ENCODE measurements at regions not wholly inside any gene's neighbourhood (a gene's known extent, or its start where the extent isn't known, plus 50 kb on each side); places are given as distances from the start of the nearest gene placed in this dataset.

DNA sequence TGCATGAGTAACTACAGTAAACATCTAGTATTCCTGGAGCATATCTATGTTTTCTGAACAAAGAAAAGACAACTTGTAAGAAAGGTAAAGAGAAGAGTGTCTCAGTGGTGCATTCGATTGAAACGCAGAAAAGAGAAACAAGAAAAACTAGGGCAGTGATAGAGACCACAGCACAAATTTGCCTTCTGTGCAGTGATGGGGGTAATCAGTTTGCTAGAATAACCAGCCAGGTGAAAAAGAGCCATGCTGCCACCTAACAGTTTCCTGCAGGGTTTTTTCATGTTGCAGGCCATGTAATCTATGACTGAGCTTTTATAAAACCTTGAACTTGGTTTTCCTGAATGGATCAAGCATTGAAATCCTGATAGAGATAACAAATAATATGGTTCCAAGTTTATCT lies 198.4 kb upstream of the MEF2C start:
- Histone ChIP-seq H3F3A (ENCODE audit: insufficient read depth, low read length, poor library complexity, severe bottlenecking) (no peaks in the 10 kb centered on the region), H3K36me3 (ENCODE audit: insufficient read depth, low read length) (no peaks in the 10 kb centered on the region), H3K27me3 (ENCODE audit: insufficient read depth, low read depth, low read length) (no peaks in the 10 kb centered on the region), H3K9ac (ENCODE audit: low read length) (no peak overlapping the region), H4K20me1 (ENCODE audit: insufficient read depth) (no peaks in the 10 kb centered on the region), H3K27ac (ENCODE audit: low read length) (no peak overlapping the region), H3K4me2 (ENCODE audit: low read length) (no peak overlapping the region), H3K9me3 (ENCODE audit: low read length) (no peaks in the 10 kb centered on the region), H3K79me2 (replicated peaks; ENCODE audit: insufficient read depth, low read length) (no peaks in the 10 kb centered on the region), H3K9me2 (ENCODE audit: insufficient read depth, low read length) (no peaks in the 10 kb centered on the region), H3K4me3 (ENCODE audit: low read length) (no peak overlapping the region), H2AFZ (ENCODE audit: low read depth, low read length) (no peak overlapping the region)
- TF ChIP-seq CTCF (IDR thresholded peaks at IDR 0.05; ENCODE audit: poor library complexity, severe bottlenecking) (no peak), EZH2 (IDR thresholded peaks at IDR 0.05; ENCODE audit: borderline replicate concordance, insufficient read depth, low read length, poor library complexity, severe bottlenecking) (no peak)

DNA sequence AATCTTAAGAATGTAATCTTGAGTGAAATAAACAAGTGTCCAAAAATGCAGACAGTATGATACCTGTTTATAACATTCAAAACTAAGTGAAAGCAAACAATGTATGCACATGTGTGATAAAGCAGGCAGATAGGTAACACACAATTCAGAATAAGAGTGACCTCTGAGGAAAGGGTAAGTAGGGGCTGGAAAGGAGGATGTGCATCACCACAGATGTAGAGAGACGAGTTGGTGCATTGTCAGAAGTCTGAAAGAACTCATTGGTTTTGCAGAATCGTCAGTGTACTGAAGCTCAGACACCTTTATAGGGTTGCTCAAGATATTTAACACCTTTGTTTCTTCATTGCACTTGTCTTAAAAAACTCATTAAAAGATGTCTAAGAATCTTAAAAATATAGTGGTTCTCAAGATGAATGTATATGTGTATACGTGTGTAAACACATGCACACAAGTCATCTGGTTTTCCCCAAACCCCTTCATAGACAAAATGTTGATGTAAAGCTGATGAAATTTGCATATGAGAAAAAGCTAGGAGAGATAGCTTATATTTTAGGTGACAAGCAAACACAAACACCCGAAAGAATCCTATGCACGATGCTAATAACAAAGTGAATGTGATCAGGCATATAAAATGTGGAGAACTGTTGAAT lies 197.6 kb upstream of the MEF2C start:
- no peaks in the 10 kb centered on the region for H3K9me3 ChIP-seq (ENCODE audit: low read length)
- no peak overlapping the region for H2AFZ ChIP-seq (ENCODE audit: low read depth, low read length)
- H3F3A ChIP-seq (ENCODE audit: insufficient read depth, low read length, poor library complexity, severe bottlenecking), result no peaks in the 10 kb centered on the region
- H3K4me2 ChIP-seq (ENCODE audit: low read length), result no peak overlapping the region
- no peaks in the 10 kb centered on the region for H4K20me1 ChIP-seq (ENCODE audit: insufficient read depth)
- no peak overlapping the region for H3K27ac ChIP-seq (ENCODE audit: low read length)
- no peak overlapping the region for H3K9ac ChIP-seq (ENCODE audit: low read length)
- no peaks in the 10 kb centered on the region for H3K9me2 ChIP-seq (ENCODE audit: insufficient read depth, low read length)
- no peak for TF ChIP-seq TAF1 (IDR thresholded peaks at IDR 0.05; ENCODE audit: low read depth)
- no peak for TF ChIP-seq REST (IDR thresholded peaks at IDR 0.05; ENCODE audit: borderline replicate concordance)
- no peak for TF ChIP-seq RAD21 (conservative IDR thresholded peaks at IDR 0.05)
- TF ChIP-seq MXI1 (conservative IDR thresholded peaks at IDR 0.05; ENCODE audit: poor library complexity, severe bottlenecking), result no peak
- TF ChIP-seq SMC3 (conservative IDR thresholded peaks at IDR 0.05; ENCODE audit: poor library complexity), result no peak
- no peak for TF ChIP-seq POLR2AphosphoS5 (IDR thresholded peaks at IDR 0.05)
- no peak for TF ChIP-seq EZH2 (IDR thresholded peaks at IDR 0.05; ENCODE audit: borderline replicate concordance, insufficient read depth, low read length, poor library complexity, severe bottlenecking)
- TF ChIP-seq CTCF (IDR thresholded peaks at IDR 0.05; ENCODE audit: poor library complexity, severe bottlenecking), result no peak
- no peak for TF ChIP-seq EP300 (conservative IDR thresholded peaks at IDR 0.05; ENCODE audit: poor library complexity, severe bottlenecking)
- no peaks in the 10 kb centered on the region for H3K36me3 ChIP-seq (ENCODE audit: insufficient read depth, low read length)
- H3K4me3 ChIP-seq (ENCODE audit: low read length), result no peak overlapping the region
- no peaks in the 10 kb centered on the region for H3K79me2 ChIP-seq (replicated peaks; ENCODE audit: insufficient read depth, low read length)
- no peaks in the 10 kb centered on the region for H3K27me3 ChIP-seq (ENCODE audit: insufficient read depth, low read depth, low read length)

All from neural cell (in vitro differentiated cells).